GM19351 (cell line): ENCODE measurements at regions not wholly inside any gene's neighbourhood (a gene's known extent, or its start where the extent isn't known, plus 50 kb on each side); places are given as distances from the start of the nearest gene placed in this dataset.

ENCODE experiments used
- ATAC-seq: cut with Tn5 transposase; IDR thresholded peaks from one replicate; pipeline ENCODE4 v1.9.1; 2021; ENCODE audit warnings: mild to moderate bottlenecking, moderate library complexity; ENCODE audit not compliant: unreplicated experiment

DNA sequence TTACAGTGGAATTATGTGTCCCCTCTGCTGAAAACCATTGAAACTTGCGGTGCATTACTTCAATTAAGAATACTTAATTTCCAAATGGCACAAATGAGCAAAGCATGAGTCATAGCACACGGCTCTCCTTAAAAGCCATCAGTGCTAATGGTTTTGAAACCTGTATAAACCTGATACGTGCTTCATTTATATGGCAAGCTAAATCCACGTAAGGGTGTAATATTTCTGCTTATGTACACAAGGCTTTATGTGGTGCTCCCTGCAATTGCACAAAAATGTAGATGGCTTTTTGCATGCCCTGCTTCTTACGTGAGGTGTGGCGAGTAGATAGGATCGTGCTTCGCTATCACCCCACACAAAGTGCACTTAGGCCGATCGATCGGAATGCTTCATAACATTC, 840.9 kb downstream of the GALR1 start:
- no peak for ATAC-seq

DNA sequence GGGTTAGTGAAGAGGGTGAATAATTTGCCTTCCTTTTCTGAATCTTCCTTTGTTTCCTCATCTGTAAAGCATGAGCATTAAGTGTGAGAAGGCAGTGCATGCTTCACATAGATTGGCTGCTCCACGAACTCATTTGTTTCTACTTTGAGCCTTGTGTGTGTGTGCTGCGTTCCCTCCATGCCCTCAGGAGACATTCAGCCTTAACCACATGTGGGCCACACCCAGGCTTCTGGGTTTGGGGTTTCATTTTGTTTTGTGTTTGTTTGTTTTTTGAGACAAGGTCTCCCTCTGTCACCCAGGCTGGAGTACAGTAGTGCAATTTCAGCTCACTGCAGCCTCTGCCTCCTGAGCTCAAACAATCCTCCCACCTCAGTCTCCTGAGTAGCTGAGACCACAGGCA, 843.3 kb downstream of the GALR1 start:
- ATAC-seq: no peak

DNA sequence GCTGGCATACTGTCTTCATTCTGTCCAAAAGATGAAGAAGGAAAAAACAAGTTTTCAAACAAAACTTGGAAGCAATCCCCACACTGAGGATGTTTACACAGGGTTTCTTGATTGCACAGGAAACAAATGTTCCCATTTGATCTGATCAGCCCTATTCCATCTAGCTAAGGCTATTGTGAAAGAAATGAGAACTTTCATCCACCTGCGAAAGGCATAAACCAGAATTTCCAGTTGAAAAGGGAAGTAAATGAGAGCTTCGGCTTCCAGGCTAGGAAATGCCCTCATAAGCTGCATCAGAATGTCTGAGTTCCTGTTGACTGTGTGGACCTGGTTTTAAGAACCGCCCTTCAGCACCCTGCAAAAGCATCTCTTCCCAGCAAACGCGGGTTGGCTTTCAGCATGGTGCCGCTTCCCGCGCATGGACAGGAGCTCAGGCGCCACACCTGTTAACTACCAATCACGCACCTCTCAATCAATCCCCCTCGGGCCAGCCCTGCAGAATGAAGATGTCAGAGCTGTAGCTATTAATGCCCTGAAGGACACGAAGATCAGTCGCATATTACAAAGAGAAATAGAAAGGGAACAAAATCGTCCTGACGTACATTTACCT, 850.4 kb downstream of the GALR1 start:
- ATAC-seq: no peak

DNA sequence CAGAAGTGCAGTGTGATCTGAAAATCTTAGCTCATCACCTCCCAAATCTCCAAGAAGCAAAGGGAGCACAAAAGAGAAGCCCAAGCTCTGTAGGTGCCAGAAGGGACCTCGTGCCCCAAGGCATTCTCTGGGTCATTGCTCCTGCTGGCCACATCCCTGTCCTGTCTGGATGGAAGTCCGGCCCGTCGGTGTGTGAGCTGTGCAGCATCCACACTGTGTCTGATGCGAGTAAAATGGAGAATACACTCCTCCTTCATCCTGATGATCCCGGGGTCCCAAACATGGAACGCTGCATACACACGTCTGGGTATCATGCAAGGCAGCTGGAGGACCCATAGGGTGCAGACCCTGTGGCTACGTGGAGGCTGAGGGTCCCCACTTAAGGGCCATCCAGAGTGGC, 851.4 kb downstream of the GALR1 start:
- ATAC-seq: no peak

DNA sequence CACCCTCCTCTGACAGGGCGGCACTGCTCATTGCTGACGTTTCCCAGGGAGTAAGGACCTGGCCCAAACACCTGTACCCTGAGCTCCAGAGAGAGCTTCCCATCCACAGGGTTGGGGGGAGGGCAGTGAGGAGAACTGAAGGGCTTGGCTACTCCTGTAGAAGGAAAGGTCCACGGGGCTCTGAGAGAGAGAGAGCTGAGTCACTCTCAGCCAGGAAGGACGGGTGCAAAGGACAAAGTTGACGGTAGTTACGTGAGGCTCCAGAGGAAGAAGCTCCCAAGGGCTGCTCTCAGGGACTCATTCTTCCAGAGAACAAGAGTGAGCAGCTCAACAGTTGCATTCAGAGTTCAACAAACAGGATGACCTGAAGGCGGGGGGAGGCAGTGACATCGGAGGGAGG, 852.5 kb downstream of the GALR1 start:
- no peak for ATAC-seq

DNA sequence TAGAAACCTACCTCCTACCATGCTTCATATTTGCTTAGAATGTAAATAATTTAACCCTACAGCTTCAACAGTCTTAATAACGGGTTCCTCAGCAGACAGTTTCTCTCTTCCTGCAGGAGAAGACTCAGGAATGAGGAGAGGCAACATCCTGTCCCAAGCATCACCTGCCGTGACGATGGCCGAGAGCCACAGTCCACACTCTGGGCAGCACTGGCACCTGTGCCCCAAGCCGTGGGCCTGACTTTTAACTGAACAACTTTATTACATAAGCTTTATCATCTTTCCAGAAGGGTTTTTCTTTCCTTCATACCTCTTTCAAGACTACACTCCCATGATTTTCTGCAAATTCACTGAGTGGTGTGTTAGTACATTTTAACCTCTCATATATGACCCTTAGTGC, 856.0 kb downstream of the GALR1 start:
- ATAC-seq: no peak

DNA sequence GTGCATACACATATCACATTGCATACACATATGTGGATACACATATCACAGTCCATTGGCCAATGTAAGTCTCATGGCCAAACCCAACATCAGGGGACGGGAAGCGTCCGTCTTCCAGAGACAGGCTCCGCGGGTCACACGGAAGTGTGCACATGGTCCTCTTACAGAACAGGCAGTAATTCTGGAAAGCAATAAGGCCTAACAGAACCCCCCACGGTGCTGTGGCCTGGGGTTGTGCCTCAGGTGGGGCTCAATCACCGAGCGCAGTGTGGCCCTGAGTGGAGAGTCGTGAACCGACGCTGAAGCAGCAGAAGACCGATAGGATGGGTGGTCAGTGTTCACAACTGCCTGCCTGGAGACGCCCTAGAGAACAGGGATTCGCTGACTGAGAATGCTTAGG, 857.3 kb downstream of the GALR1 start:
- no peak for ATAC-seq

DNA sequence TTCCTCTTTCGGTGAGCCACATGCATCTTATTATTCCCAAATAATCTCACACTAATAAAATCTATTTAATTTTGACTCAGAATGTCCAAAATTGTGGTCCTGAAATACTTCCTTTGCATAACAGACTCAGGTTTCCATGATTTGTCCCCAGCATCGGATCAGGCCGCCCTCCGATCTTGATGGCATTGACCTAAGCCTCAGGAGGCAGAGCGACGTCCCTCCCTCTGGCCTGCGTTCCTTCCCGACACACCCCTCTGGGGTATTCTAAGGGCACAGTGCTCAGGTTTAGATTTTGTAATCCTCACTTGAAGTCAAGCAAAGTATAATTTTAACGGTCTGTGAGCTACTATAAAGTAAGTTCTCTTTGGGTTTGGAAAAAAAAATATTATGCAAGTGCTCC, 857.7 kb downstream of the GALR1 start:
- no peak for ATAC-seq

DNA sequence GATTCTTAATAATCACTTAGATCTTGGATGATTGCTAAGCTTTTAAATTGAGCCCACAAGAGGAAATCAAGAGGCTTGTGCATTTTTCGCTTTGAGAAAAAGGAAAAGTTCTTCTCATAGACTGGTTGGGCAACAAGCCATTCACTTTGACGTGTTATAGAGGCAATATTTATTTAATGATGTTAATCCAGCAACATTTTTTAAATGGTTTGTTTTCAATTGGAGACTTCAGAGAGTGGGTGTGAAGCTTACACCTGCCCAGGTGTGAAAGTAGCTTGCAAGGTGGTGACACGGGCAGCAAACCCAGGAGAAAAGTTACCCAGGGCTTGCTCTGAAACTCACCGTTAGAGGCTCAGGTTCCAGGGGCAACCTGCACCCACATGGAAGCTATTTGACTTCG, 858.9 kb downstream of the GALR1 start:
- ATAC-seq: no peak

DNA sequence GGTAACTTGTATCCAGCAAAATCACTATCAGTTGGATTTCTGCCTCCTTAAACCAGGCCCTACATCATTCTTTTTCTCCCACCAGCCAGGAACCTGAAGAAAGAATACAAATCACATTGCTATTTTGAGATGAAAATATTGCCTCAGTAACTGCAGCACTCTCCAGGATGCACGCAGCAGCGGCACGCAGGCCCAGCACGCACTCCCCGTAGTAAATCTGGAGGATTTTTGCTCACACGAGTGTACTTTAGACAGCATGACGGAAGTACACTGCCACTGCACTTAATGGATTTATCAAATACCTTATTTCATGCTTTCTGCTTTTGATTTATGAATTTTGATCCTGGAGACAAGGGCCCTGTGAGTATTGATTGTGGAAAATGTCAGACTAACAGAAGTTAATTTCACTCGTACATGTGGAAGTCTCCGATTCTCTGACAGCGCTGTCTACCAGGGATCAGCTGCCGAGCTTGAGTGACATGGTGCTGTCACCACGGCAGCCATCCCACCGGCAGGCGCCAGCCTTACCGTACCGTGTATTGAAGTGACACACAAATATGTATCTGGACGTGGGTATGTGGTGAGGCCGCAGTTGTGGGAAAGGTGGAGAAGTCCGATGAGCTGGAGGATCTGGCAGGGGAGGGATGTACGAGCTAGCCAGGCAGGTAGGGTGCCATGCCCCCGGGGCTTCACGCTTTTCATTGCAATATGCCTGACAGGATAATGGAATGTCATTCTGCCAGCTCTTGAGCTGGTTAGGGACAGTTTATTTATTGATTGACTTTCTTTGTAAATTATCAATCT, 863.7 kb downstream of the GALR1 start:
- no peak for ATAC-seq

DNA sequence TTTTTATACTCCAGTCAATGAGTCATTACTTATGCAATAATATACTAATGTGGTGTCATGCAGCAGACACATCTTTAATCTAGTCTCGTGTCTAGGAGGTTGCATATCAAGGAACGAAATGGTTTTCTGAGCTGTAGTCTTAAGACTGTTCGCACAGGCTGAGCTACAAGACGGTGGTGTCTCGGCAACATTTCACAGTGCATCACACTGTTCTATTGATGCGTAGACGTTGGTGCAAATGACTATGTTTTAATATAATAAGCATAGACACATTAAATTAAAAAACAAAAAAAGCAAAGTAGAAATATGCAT, 864.2 kb downstream of the GALR1 start:
- no peak for ATAC-seq

DNA sequence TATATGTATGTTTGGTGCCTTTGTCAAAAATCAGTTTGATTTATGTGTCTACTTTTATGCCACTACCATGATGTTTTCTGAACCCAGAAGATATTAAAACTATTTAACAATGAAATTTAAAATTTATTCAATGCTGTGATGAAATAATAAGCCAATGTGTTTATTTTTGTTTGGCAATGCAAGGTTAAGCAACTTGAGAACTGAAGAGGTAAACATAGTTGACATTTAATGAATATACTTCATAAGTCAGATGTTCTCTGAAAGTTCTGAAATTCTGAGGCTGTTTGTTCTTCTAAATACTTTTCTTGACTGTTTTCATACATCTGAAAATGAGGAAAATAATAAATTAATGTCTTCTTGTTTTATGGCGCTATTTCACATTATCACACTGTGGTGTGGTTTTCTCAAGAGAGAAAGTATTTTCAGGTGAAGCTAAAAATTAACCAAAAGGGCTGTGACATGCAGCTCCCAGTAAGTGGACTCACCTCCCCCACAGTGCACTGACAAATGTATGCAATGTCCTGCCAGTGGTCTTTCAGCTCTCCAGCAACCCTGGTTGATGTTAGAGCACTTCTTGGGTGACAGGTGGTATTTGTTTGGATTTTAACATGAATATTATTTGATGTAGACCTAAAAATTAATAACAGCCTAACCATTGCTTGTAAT, 863.6 kb upstream of the SALL3 start:
- no peak for ATAC-seq

DNA sequence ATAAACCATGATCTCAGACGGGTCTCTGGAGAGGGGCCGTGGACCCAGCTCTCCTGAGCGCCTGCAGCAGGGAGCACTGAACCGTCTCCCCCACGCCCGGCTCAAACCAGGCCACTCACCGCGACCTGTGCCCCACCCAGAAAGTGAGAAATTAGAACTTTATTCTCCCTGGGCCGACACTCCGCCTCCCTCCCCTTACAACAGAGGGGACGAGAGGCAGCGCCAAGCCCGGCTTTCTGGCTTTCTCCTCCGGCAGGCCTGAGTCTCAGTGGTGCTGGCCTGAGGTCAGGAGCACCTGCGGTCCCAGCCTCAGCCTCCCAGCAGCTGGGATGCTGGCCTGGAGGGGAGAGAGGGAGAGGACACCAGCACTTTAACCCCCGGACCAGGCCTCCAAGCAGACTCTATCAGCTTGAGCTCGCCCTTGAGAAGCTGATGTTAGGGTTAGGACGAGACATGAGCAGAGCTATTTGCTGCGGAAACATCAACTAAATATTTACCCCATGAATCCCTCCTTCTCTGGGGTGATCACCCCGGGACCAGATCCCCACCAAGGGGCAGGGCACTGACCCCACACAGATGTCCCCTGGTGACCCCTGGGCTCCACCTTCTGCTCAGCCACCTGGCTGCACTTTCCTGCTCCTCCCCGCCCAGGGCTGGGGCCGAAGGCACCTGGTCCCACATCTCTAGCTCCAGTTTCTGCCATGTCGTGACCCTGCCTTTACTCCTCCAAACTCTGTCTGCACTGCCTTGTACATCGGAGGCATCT, 856.3 kb upstream of the SALL3 start:
- ATAC-seq: no peak

DNA sequence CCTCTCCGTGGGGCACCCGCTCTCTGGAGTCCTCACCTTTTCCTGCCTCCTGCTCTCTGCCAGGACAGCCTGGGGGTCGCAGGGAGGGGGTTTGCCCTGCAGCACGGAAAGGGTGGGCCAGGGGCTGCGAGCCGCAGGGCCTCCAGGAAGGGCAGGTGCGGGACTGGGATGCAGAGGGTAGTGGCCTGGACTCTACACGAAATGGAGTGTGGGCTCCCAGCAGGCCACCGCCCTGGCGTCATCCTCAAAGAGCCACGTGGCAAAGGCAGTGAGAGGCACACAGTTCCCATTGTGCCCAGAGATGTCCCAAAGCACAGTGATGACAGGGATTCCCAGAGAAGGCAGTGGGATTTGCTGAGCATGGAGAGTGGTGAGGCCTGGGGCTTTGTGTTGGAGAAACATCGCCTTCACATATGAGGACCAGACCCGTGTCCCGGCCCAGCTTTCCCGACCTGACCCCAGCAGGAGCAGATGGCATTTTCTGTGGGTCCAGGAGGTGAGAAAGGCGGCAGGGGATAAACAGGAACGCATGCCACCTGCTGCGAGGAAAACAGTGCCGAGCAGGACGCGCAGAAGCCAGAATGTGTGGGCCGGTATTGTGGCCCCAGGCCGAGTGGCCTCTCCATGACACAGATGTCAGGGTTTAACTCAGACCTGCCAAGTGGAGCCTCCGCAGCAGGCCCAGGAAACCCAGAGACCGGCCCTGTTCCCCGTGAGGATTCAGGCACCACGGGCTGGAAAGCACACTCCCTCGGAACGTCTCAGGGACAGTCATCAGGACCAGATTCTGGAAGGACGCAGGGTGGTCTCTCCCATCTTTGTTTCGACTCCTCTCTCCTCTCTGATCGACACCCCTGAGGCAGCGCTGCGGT, 855.5 kb upstream of the SALL3 start:
- no peak for ATAC-seq

DNA sequence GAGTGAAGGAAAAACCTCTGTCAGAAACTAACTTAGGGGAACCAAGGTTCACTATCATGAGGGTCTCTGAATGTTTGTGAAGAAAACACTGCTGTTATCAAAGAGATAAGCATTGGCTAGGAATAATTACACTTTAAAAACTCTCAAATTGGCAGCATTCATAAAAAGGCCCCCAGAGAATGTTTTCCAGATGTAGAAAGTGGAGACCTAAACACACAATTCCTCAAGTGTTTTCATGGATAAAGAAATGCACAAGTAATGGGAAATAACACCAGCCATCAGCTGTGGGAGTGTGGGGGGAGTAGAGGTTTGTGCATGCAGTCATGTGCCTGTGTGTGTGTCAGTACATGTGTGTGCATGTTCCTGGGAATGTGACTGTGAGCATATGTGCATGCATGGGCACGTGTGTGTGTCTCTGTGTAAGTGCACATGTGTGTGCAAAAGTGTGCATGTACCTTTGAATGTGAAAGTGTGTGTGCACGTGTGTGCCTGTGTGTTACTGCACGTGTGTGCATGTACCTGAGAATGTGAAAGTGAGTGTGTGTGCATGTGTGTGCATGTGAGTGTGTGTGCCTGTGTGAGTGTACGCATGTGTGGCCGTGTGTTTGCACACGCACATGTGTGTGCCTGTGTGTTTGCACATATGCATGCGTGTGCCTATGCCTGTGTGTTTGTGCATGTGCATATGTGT, 854.3 kb upstream of the SALL3 start:
- ATAC-seq: no peak

DNA sequence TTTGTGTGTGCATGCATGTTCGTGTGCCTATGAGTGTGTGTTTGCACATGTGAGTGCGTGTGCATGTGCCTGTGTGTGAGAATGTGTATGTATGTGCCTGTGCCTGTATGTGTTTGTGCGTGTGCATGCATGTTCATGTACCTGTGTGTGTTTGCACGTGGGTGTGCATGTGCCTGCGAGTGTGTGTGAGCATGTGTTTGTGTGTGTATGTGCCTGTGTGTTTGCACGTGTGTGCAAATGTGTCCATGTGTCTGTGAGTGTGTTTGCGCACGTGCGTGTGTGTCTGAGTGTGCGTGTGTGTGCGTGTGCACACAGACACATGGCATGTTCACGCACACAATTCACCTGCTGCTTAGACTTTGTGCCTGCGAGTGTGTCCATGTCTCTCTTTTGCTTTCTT, 853.5 kb upstream of the SALL3 start:
- ATAC-seq: no peak

DNA sequence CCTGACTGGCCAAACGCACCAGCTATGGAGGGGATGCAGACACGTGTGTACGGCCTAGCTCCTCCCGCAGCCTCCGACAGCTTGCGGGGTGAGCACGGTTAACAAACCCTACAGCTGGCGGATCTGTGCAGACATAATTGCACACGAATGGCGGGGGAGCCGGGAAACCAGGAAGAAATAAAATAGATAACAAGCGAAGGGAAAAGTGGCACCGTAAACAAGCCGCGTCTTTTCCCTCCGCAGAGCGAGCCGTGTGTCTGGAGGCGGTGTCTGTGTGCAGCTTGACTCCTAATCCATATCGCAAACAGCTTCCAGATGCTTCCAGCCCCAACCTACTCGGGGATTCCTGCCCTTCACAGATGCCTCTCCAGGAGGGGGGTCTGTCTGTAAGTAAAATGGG, 853.1 kb upstream of the SALL3 start:
- ATAC-seq: no peak

DNA sequence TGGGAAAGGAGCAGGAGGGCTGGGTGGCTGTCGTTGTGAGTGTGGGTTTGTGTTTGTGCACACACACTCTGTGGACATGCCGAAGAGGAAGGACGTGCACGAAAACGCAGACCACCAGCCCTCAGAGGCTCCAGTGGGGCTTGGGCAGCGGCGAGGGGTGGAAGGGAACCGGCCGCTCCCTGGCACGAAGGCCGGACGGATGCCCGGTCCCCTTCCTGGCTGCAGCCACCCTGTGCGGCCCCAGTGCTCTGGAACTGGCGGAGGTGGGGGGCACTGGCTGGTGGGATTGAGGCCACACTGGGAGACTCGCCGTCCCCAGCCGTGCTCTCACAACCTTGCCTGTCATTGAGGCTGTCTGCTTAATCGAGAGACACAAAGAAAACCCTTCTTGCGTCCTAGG, 852.6 kb upstream of the SALL3 start:
- ATAC-seq: no peak

DNA sequence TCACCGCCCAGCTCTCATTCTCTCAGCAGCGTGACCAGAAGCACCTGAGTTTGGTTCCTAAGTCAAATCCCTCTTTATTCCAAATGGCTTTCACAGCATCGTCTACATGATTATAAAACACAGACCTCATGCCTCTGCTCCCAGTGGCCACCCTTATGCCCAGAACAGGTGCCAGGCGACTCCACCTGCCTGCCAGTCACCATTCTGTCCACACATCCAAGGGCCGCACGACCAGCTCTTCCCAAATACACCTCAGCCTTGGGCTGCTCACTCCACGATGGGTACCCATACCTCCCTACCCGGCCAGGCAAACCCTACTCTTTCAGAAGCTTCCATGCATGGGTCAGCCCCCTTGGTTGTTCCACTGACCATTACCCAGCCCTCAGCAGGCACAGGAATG, 851.6 kb upstream of the SALL3 start:
- ATAC-seq: no peak

DNA sequence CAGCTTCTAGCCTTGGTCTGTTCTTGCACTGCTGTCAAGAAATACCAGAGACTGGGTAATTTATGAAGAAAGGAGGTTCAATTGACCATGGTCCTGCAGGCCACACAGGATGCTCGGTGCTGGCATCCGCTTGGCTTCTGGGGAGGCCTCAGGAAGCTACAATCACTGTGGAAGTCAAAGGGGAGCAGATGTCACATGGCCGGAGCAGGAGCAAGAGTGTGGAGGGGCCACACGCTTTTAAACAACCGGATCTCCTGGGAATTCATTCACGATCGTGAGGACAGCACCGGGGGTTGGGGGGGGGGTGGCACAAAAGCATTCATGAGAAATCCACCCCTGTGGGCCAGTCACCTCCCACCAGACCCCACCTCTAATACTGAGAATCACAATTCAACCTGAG, 850.4 kb upstream of the SALL3 start:
- no peak for ATAC-seq
